Fibroblast of skin of back (primary cell): ENCODE measurements at regions not wholly inside any gene's neighbourhood (a gene's known extent, or its start where the extent isn't known, plus 50 kb on each side); places are given as distances from the start of the nearest gene placed in this dataset.

Experiments used
- DNase-seq: peaks from one replicate; pipeline ENCODE4 v3.0.0-alpha.2; 2013

DNA sequence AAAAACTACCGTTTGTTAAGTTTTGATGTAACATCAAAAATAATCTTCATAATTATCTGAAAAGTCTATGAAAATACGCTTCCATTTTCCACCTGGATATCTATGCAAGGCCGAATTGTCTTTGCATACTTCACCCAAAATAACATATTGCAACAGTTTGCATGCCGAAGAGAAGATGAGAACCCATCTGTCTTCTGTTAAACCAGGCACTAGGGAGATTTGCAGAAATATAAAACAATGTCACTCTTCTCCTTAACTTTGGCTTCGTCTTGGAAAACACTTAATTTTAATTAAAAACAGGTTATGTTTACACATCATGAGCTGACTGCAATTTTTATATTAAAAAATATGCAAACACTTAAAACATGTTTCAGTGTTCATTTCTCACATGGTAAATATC lies 1325.8 kb downstream of the TBC1D22A start:
- no peak for DNase-seq

DNA sequence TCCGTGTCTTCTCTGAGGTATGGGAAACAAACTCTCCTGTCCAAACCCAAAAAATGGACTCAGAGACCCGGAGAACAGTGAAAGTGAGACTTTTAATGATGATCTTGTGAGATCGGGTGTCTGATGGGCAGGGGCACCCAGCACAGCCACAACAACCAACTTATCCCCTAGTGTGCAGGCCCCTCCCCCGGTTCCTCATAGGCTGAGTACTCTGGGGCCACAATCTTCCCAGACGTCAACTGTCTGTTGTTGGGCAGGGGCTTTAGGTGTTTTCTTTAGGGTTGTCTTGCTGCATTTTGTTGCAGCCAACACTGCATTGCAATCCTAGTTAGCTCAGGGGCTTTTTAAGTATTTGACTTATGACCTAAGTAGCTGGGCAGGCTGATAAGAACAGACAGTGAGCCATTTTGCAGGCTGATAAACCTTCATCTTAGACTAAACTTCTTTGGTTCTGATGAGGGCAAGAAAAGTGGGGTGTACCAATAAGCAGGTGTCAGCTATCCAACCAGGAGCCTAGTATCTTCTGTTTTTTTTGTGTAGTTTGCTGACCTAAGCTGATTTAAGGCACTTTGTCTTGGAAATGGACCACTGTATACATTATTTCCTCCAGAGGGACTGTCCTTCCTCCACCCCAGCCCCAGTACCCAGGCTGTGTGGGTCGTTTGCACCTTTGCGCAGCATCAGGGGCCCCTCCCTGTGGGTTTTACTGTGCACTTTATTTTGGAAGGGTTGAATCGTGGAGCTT lies 1323.6 kb downstream of the TBC1D22A start:
- no peak for DNase-seq

DNA sequence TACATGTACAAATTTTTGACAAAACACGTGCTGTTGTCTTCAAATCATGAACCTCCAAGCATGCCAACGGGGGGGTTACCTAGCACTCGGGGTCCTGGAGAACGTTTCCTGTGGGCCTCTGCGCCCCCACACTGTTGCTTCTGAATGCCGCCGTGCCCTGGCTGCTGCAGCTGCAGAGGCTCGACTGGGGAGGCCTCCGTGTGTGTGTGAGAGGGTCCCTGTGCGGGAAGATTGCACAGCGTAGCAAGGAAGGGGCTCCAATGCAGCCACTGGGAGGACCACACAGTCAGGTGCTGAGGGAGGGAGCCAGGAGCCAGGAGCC lies 1322.2 kb downstream of the TBC1D22A start:
- no peak for DNase-seq

DNA sequence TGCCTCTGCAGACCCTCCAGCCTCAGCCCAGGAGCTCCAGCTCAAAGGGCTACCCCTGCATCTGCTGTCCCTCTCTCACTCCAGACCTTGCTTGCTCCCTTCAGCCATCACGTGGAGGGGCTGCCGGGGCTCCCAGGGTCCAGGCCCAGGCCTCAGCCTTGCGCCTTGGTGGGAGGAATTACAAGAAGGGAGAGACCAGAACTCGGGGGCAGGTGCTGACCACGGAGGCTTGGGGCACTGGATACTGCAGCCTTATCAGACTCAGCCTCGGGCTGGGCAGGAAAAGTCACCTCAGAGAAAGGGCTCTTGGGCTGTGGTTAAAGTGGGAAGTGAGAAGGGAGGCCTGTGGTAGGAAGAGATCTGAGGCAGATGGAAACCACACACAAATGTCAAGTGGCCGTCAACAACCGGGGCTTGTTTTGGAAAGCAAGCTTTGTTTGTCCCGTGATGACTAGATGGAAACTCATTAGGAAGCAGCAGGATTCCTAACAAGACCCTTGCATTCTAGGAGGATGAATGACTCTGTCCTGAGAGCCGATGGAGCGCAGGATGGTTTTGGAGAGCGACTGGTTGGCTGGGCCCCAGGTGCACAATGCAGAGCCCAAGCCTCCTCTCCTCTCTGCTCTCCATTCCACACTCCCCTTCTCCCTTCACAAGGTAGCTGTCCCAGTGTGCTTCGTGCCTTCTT lies 1321.7 kb downstream of the TBC1D22A start:
- no peak for DNase-seq

DNA sequence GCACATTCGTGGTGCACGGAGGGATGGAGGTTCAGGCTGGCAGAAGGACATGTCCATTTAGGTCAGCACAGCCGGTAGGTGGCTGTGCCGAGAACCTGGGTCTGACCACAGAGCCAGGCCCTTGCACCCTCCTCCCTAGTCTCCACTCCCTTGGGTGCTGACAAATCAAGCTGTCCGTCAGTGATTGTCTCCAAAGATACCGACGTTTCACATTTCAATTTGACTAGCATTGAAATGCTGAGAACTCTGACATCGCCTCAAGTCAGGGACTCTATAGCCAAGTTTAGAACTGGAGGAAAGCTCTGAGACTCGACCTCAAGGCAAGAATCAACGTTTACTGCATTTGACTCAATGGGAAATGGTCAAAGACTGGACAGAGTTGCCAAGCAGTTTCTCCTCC lies 1321.1 kb downstream of the TBC1D22A start:
- DNase-seq = no peak

DNA sequence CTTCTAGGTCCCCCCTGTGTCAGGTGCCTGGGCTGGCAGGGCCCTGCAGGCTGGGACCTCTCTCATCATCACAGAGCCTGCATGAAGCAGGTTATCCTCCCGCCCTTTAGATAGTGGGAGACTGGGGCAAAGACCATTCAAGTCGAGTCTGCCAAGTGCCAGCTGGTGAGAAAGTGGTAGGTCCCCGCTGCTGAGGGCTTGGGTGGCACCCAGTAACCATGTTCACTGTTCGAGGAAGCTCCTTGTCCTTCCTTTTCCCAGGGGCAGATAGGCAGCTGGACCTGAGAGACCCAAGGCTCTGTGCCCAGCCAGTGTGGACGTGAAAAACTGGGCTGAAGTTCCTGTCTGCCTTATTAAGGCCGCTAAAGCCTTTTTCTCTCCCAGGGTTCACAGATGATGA lies 1319.8 kb downstream of the TBC1D22A start:
- DNase-seq = no peak

DNA sequence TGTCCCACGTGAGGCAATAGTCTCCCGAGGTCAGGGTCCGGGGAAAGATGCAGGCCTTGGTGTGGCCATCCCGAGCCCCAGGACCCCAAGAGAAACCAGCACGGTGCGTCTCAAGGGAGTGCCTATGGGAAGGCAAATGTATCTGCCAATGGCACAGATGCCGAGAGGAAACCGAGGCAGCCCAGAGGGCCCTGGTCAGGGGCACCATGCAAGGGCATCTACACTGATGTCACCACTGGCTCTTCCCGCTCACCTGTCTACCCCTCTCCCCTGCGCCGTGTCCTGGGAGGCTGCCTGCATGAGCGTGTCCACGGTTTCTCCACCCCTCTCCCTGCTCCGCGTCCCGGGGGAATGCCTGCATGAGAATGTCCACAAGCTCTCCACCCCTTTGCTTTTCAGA lies 1318.8 kb downstream of the TBC1D22A start:
- no peak for DNase-seq

DNA sequence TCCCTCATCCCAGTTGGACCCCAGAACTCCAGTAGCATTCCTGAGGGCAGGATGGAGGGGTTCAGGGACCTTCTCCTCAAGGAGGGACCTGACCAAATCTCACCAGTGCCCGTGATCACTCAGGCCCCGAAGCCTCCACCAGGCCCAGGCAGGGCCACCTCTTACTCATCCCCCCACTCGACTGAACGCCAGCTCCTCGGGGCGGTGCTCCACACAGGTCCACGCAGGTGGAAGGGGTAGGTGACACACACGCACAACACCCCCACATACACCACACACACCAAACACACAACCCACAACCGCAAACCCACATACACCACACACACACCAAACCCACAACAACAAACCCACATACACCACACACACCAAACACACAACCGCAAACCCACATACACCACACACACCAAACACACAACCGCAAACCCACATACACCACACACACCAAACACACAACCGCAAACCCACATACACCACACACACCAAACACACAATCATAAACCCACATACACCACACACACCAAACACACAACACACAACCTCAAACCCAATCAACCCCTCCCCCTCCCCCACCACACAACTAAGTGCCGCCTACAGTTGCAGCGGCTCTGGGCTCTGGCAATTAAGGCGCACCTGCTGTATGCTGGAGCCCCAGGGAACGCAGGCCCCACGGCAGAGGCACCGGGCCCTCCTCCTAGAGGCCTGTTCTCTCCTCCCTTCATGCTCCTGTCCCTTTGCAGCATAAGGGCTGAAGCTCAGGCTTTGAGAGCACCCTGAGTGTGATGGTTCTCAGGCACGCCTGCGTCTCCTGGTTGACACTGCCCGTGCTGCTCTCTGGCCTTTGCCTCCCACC lies 1318.1 kb downstream of the TBC1D22A start:
- DNase-seq = no peak

DNA sequence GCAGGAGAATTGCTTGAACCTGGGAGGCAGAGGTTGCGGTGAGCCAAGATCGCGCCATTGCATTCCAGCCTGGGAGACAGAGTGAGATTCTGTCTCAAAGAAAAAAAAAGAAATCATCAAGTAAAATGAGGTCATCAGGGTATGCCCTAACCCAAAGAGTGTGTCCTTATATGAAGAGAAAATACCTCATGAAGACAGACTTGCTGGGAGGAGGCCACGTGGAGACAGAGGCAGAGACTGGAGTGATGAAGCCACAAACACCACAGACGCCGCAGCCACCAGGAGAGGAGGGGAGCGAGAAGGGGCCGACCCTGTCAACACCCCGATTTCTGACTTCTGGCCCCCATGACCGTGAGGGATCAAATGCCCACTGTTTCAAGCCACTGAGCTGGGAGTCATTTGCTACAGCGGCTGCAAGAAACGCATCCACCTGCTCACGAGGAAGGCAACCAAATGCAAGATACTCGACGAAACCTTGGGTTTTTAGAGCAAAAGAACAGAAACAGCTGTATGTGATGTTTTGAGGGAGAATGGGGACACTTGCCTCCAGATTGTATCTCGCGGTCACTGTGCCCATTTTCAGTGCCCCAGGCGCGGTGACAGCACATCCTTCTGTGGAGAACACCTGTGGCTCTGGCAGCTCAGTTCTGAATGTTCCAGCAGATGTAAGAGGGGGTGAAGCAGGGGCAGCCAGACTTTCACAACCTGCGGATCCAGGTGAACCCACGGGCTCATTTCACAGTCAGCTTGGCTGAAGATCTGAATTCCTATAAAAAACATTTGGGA lies 1317.2 kb downstream of the TBC1D22A start:
- DNase-seq = no peak

DNA sequence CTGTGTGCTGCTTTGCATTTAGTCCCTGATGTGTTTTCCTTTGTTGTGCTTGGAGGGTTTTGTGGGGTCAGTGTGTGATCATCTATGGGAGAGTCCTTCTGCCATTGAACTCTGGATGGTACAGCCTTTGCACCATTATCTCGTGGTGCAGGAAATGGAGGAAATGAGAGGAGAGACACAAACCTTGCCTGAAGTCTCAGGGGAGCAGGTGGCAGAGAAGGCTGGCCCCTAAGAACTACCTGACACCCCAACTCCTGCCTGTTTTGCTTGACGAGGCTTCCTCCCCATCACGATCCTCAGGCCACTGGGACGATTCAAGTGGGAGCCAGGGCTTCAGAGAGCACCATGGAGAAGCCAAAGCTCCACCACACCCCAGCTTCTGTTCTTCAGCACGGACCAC lies 1316.4 kb downstream of the TBC1D22A start:
- DNase-seq = no peak

DNA sequence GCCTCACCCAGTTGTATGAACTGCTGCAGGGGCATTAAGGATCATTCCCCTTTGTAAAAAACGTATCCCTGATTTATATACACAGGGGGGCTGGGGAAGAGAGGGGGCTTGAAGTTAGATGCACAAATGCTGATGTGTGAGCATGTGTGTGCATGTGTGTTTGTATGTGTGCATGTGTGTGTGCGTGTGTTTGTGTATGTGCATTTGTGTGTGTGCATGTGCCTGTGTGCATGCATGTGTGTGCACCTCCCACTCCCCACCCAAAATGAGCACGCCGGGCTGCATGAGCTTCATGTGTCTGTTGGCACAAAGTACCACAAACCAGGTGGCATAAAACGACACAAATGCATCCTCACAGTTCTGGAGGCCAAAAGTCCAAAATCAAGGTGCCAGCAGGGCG lies 1315.2 kb downstream of the TBC1D22A start:
- no peak for DNase-seq

DNA sequence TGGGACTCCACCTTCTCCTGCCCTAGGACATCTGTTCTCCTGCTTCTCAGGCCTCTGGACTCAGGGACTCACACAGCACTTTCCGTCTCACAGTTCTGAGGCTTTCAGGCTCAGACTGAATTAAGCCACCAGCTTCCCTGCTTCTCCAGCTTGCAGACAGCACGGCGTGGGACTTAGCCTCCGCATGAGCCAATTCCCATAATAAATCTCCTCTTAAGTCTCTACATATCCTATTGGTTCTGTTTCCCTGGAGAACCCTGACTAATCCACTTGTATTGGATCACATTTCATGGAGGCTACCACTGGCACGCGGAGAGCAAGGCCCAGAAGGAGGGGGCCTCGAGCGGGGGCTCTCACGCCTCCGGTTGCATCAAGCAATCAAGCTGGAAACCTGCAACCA lies 1313.6 kb downstream of the TBC1D22A start:
- no peak for DNase-seq

DNA sequence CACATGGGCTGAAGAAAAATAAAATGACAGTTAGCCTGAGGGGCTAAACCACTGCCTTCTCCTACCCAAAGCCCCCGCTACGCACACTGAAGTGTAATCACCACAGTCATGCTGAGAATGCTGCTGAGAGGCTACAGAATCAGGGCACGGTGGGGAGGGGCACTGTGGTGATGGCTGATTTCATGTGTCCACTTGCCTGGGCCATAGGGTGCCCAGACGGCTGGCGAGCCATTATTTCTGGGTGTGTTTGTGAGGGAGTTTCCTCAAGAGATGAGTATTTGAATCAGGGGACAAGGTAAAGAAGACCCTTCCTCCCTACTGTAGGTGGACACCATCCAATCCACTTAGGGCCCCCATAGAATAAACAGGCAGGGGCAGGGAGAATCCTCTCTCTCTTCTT lies 1313.2 kb downstream of the TBC1D22A start:
- DNase-seq = no peak

DNA sequence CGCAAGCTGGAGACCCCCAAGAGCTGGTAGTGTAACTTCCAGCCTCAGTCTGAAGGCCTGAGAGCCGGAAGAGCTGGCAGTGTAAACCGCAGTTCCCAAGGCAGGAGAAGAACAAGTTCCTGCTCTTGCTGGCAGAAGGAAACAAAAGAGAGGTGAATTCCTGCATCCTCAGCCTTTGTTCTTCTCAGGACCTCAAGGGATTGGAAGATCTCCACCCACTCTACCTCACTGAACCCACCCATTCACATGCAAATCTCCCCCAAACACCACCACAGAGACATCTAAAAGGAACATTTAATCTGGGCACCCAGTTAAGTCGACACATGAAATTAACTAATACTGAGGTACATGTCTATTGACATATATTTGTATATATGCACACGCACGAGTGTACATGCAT lies 1310.3 kb downstream of the TBC1D22A start:
- no peak for DNase-seq

DNA sequence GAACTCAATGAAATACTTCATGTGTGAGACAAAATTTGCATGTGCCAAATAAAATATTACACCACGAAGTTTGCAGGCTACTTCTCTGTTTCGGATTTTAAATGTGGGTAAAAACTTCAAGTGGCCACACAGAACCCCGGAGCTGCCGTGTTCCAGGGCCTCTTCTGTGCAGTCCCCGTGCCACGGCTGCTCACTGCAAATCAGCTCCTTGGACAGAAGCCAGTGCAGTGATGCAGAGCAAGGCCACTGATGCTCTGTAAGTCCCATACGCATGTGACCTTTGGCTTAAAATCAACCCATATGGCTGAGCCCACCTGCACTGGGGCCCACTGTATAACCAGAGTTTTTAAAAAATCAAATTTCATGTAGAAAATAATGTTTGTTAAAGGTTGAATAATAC lies 1309.4 kb downstream of the TBC1D22A start:
- DNase-seq = no peak

DNA sequence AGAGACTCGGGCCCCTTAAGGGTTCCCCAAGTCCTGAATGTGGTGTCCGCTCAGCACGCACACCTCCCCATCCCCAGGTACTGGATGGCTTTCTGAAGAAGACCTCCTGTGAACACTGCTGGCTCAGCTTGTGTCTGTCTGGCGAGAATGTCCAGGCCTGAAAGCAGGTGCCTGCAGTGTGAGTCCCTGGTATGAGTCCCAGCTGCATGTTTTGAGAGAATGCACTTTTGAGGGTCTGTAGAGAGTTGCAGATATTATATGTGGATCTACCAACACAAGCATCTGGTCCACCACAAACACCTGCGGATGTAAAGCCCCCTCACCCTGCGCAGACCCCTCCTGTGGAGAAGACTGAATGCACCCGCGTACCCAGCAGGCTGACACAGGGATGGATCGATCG lies 1308.9 kb downstream of the TBC1D22A start:
- DNase-seq = no peak

DNA sequence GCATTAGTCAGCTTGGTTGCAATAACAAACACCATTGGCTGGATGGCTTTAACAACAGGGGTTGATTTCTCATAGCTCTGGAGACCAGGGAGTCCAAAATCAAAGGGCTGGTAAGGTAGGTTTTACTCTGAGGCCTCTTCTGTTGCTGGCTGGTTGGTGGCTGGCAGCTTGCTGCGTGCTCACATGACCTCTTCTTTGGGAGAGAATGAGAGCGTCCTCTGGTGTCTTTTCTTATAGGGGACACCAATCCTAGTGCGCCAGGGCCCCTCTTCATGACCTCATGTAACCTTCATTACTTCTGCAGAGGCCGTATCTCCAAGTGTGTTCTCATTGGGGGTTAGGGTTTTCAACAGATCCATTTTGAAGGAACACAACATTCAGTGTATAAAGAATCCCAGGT lies 1308.3 kb downstream of the TBC1D22A start:
- DNase-seq = no peak

DNA sequence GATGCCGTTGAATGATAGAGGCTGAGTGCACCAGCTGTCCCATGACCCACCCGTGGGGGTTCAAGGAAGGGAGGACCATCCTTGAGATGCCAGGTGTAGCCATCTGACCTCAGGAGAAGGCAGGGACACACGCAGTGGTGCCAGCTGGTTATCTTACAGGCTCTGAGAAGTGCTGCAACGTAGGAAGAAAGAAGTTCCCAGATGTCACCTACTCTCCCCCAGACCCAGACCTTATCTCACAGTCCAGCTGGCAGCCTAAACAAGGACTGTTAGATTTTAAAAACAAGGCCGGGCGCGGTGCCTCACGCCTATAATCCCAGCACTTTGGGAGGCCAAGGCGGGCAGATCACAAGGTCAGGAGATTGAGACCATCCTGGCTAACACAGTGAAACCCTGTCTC lies 1307.6 kb downstream of the TBC1D22A start:
- DNase-seq = no peak

DNA sequence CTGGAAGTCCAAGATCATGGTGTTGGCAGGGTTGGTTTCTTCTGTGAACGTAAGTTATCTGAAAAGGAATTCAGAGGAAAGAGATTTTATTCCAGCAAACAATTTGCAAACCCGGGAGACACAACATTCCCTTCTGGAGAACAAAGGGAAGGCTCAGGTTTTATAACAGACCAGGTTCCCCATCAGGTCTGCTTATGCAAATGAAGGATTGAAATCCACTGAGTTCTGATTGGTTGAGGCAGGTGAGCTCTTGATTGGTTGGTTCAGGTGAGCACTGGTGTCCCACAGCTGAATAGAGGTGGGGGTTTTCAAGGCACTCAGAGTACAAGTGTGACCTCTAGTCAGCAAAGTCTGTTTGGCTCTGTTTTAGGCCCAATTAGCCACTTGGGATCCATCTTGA lies 1306.8 kb downstream of the TBC1D22A start:
- no peak for DNase-seq

DNA sequence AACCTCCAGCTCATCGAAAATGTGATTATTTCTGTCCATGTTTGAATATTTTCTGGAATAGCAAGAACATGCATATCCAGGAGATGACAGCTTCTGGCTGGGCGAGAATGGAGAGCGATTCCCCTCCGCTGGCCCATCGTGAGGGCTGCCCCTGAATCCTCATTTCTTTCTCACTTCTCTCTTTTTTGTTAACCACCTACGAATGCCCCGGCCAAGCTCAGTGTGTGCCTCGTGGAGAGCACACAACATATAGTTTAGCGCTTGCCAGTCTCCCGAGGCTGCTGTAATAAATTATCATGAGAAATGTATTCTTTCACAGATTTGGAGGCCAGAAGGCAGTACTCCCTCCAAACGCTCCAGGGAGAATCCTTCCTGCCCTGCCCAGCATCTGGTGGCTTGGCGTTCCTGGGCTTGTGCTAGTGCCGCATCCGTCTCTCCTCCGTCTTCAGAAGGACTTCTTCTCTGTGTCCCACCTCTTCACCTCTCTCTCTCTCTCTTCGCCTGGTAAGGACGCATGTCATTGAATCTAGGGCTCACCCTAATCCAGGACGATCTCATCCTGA lies 1306.0 kb downstream of the TBC1D22A start:
- no peak for DNase-seq

DNA sequence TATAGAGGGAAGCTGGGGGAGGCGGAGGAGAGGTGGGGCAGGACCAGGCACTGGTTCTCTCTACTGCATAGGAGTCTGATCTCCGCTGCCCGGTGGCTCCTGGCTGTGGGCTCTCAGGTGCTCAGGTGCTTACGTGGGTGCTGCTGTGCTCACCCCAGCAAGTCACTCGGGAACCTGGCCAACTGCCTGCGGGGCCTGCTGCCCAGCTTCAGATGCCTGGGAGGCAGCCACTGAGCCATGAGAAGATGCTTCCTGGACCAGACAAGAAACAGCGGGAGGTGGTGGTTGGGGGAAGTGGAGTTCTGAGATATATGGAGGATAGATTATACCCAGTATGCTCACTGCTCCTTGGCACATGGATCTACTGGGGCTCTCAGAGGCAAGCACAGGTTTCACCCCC lies 1303.4 kb downstream of the TBC1D22A start:
- no peak for DNase-seq

DNA sequence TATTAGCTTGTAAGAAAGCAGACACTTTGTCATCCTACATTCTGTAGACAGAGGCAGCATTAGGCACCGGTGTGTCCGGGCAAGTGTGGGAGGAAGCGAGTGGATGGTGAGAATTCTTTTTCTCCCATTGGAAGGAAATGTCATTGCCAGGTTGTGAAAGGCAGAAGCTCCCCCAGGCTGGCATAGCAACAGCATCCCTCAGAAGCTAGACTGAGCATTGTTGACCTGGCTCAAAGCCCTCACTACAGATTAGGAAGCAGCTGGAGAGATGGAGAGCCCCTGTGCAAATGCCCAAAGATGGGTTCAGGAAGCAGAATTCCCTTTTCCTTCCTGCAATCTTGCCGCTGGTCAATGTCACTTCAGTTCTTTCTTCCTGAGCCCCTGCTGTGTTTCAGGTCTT lies 1299.3 kb downstream of the TBC1D22A start:
- DNase-seq = no peak

DNA sequence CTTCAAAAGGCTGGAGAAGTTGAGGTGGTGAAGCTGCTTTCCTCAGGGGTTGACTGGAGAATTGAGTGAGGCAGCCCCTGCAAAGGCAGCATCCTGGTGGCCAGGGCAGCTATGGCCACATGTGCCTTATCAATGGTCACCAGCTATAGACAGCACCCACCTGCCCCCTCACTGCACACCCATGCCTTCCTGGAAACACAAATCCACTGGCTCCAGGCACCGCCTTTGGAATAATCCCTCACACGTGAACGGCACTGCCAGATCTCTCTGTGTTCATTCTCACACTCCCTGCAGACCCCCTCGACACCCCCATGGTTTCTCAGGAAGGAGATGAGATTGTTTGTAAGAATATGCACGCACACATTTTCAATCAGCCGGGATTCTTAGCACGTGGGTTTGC lies 1297.8 kb downstream of the TBC1D22A start:
- no peak for DNase-seq
